Hepatocyte (in vitro differentiated cells): ENCODE measurements at regions not wholly inside any gene's neighbourhood (a gene's known extent, or its start where the extent isn't known, plus 50 kb on each side); places are given as distances from the start of the nearest gene placed in this dataset.

Experiments used
- EZH2 ChIP-seq: fragments of 200-600 bp; sonication (generic); IDR thresholded peaks from 2 replicates; pipeline ENCODE4 v1.6.1; 2016; ENCODE audit warnings: antibody characterized with exemption, mild to moderate bottlenecking, borderline replicate concordance
- TF ChIP-seq, protein P1 (sequence below): fragments of 200-600 bp; sonication (generic); IDR thresholded peaks from 2 replicates; pipeline ENCODE4 v1.5.1; 2016; ENCODE audit warnings: antibody characterized with exemption, mild to moderate bottlenecking; ENCODE audit not compliant: poor library complexity

DNA sequence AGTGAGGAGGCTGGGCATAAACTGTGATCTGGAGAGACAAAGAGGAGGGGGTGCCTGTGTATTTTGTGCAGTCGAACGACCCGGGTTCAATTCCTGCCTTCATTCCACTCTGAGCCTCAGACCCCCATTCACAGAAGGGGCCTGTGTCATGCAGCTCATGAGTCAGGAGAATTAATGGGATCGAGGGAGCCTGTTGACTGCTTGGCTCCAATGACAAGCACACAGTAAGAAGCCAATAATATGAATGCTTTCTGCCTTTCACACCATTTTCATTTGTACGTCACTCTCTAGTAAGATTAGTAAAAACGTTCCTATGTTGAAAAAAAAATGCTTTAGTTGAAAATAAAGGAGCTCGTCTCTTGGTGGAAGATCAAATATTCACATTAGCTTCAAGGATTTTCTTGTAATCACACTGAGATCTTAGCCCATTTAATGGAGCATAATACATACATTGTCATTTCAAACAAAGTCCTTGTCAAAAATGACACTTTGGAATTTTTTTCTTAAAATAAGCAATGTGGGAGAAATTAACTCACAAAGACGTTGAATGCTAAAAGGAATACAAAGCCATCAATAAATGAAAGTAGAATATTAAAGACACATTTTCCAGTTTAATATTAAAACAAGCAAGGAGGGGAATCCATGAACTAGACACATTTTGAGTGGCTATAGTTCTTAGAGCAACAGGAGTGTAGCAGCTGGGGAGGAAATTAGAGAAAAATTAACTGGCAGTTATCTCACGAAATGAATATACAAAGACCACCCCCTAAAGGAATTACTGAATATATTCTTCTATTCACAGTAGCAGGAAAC is 246.7 kb upstream of the AFDN start:
- TF ChIP-seq, protein P1, sequence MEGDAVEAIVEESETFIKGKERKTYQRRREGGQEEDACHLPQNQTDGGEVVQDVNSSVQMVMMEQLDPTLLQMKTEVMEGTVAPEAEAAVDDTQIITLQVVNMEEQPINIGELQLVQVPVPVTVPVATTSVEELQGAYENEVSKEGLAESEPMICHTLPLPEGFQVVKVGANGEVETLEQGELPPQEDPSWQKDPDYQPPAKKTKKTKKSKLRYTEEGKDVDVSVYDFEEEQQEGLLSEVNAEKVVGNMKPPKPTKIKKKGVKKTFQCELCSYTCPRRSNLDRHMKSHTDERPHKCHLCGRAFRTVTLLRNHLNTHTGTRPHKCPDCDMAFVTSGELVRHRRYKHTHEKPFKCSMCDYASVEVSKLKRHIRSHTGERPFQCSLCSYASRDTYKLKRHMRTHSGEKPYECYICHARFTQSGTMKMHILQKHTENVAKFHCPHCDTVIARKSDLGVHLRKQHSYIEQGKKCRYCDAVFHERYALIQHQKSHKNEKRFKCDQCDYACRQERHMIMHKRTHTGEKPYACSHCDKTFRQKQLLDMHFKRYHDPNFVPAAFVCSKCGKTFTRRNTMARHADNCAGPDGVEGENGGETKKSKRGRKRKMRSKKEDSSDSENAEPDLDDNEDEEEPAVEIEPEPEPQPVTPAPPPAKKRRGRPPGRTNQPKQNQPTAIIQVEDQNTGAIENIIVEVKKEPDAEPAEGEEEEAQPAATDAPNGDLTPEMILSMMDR = no peak
- no peak for TF ChIP-seq EZH2
